ENCODE measurements at regions not wholly inside any gene's neighbourhood (a gene's known extent, or its start where the extent isn't known, plus 50 kb on each side); places are given as distances from the start of the nearest gene placed in this dataset.

DNA sequence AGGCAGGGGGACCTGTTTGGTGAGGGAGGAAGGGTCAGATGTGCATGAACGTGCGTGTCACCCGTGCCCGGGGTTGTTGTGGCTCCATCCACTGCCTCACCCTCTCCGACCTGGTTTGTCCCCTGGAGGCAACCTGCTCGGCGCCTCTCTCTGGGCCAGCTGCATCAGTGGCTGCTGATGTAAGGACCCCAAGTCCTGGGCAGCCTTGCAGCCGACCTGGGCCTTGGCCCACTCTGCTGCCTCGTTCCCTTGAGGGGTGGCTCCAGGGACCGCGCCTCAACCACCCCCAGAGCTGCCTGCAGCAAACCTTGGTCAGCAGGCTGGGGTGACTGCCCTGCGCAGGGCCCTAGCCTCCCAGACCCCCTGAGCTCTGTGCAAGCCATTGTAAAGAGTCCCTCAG is 351.7 kb downstream of the TMEM121 start:
- ChIA-PET CTCF (no interaction called here), POLR2A (ENCODE audit: low non-redundant PET) (no interaction called here)
- intact Hi-C loops (cut with micrococcal nuclease; ENCODE audit: unreplicated experiment), result no loop called here
- TF ChIP-seq, protein P1, sequence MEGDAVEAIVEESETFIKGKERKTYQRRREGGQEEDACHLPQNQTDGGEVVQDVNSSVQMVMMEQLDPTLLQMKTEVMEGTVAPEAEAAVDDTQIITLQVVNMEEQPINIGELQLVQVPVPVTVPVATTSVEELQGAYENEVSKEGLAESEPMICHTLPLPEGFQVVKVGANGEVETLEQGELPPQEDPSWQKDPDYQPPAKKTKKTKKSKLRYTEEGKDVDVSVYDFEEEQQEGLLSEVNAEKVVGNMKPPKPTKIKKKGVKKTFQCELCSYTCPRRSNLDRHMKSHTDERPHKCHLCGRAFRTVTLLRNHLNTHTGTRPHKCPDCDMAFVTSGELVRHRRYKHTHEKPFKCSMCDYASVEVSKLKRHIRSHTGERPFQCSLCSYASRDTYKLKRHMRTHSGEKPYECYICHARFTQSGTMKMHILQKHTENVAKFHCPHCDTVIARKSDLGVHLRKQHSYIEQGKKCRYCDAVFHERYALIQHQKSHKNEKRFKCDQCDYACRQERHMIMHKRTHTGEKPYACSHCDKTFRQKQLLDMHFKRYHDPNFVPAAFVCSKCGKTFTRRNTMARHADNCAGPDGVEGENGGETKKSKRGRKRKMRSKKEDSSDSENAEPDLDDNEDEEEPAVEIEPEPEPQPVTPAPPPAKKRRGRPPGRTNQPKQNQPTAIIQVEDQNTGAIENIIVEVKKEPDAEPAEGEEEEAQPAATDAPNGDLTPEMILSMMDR (conservative IDR thresholded peaks at IDR 0.05; ENCODE audit: low read depth, low read length), result no peak
- no peak for TF ChIP-seq EZH2 (IDR thresholded peaks at IDR 0.05; ENCODE audit: borderline replicate concordance, low read depth, low read length, poor library complexity, severe bottlenecking)
- Histone ChIP-seq H3K27ac (ENCODE audit: low read depth, low read length, poor library complexity, severe bottlenecking) (no peak overlapping the region), H3K4me1 (ENCODE audit: insufficient read depth, low read length, poor library complexity, severe bottlenecking) (no peaks in the 10 kb centered on the region), H3K36me3 (ENCODE audit: insufficient read depth, low read length, poor library complexity, severe bottlenecking) (no peaks in the 10 kb centered on the region), H3K27me3 (replicated peaks; ENCODE audit: insufficient read depth, low read depth, low read length, poor library complexity) (peaks cover 74% of the 10 kb centered on the region), H3K9me3 (ENCODE audit: low read depth, low read length, poor library complexity, severe bottlenecking) (no peaks in the 10 kb centered on the region), H3K4me3 (ENCODE audit: low read depth, low read length, poor library complexity, severe bottlenecking) (no peak overlapping the region)
- BruUV-seq (replicated peaks), result no TSS peak
- no peak for DNase-seq (ENCODE audit: low spot score)

DNA sequence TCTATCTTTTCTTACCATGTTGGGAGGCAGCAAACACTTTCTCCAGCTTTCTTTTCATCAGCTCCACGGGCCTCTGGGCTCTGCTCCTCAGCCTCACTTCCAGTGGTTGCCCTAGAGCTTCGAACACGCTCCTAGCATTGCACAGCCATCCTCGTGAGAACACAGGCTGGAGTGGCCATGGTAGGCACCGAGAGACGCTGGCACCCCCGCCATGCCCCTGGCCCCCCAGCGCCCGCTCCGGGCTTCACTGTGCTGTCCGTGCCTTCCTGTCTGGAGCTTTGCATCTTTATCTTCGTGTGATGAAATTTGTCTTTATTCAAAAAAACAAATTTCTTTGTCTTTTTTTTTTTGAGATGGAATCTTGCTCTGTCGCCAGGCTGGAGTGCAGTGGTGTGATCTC is 352.2 kb downstream of the TMEM121 start:
- TF ChIP-seq, protein P1 (conservative IDR thresholded peaks at IDR 0.05; ENCODE audit: low read depth, low read length), result no peak
- no peak for TF ChIP-seq EZH2 (IDR thresholded peaks at IDR 0.05; ENCODE audit: borderline replicate concordance, low read depth, low read length, poor library complexity, severe bottlenecking)
- BruUV-seq (replicated peaks), result no TSS peak
- no peaks in the 10 kb centered on the region for H3K9me3 ChIP-seq (ENCODE audit: low read depth, low read length, poor library complexity, severe bottlenecking)
- H3K27me3 ChIP-seq (replicated peaks; ENCODE audit: insufficient read depth, low read depth, low read length, poor library complexity), result peaks cover 69% of the 10 kb centered on the region
- H3K36me3 ChIP-seq (ENCODE audit: insufficient read depth, low read length, poor library complexity, severe bottlenecking), result no peaks in the 10 kb centered on the region
- no peak overlapping the region for H3K4me3 ChIP-seq (ENCODE audit: low read depth, low read length, poor library complexity, severe bottlenecking)
- H3K4me1 ChIP-seq (ENCODE audit: insufficient read depth, low read length, poor library complexity, severe bottlenecking), result no peaks in the 10 kb centered on the region
- intact Hi-C loops (cut with micrococcal nuclease; ENCODE audit: unreplicated experiment), result no loop called here
- H3K27ac ChIP-seq (ENCODE audit: low read depth, low read length, poor library complexity, severe bottlenecking), result no peak overlapping the region
- ChIA-PET POLR2A (ENCODE audit: low non-redundant PET) (no interaction called here), CTCF (no interaction called here)
- DNase-seq (ENCODE audit: low spot score), result no peak

DNA sequence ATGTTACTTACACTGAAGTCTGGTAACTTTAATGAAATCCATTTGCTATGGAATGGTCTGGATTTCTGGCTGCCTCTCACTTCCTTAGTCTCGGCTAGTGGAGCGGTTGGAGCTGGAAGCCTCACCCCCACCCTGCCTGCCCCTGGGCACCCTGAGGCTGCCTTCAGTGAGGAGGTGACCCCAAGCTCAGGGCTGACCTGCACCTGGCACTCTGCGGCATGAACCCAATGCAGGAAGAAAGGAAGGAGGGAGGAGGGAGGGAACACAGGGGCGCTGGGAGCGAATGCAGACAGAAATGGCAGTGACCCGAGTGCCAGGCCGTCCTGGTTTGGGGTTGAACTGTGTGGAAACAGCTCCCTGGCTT is 353.1 kb downstream of the TMEM121 start:
- POLR2A ChIA-PET (ENCODE audit: low non-redundant PET), result no interaction called here
- Histone ChIP-seq H3K27me3 (replicated peaks; ENCODE audit: insufficient read depth, low read depth, low read length, poor library complexity) (peaks cover 60% of the 10 kb centered on the region), H3K36me3 (ENCODE audit: insufficient read depth, low read length, poor library complexity, severe bottlenecking) (no peaks in the 10 kb centered on the region), H3K4me3 (ENCODE audit: low read depth, low read length, poor library complexity, severe bottlenecking) (no peak overlapping the region), H3K4me1 (ENCODE audit: insufficient read depth, low read length, poor library complexity, severe bottlenecking) (no peaks in the 10 kb centered on the region), H3K9me3 (ENCODE audit: low read depth, low read length, poor library complexity, severe bottlenecking) (no peaks in the 10 kb centered on the region), H3K27ac (ENCODE audit: low read depth, low read length, poor library complexity, severe bottlenecking) (no peak overlapping the region)
- BruUV-seq (replicated peaks), result no TSS peak
- no peak for DNase-seq (ENCODE audit: low spot score)
- no peak for TF ChIP-seq EZH2 (IDR thresholded peaks at IDR 0.05; ENCODE audit: borderline replicate concordance, low read depth, low read length, poor library complexity, severe bottlenecking)
- TF ChIP-seq, protein P1 (conservative IDR thresholded peaks at IDR 0.05; ENCODE audit: low read depth, low read length), result no peak
- intact Hi-C loops (cut with micrococcal nuclease; ENCODE audit: unreplicated experiment), result no loop called here
- CTCF ChIA-PET, result no interaction called here
